Thyroid gland (tissue), 4 donors: ENCODE measurements at regions not wholly inside any gene's neighbourhood (a gene's known extent, or its start where the extent isn't known, plus 50 kb on each side); places are given as distances from the start of the nearest gene placed in this dataset.

Experiments
- DNase-seq, 2 donors: peaks; one replicate each; pipeline ENCODE4 v3.0.0-alpha.2; 2019
- H3K27ac ChIP-seq, 3 donors: fragments of 200-600 bp; sonication (generic); 1 replicate in 2 of 3; 2 replicates in 1 of 3; pipeline ENCODE4 v1.5.1; 2016 to 2019; ENCODE audit warnings: mild to moderate bottlenecking in 1 of 3, moderate library complexity in 1 of 3
- H3K27me3 ChIP-seq: fragments of 200-600 bp; sonication (generic); one replicate; pipeline ENCODE4 v1.5.1; 2019
- H3K36me3 ChIP-seq, 2 donors: fragments of 200-600 bp; sonication (generic); one replicate each; pipeline ENCODE4 v1.5.1; 2016 to 2019
- H3K4me1 ChIP-seq, 2 donors: fragments of 200-600 bp; sonication (generic); one replicate each; pipeline ENCODE4 v1.5.1; 2017 to 2019
- H3K4me3 ChIP-seq, 3 donors: fragments of 200-600 bp; sonication (generic); replicated peaks in 1 of 3; 1 replicate in 2 of 3; 2 replicates in 1 of 3; pipeline ENCODE4 v1.5.1; 2016; ENCODE audit warnings: mild to moderate bottlenecking in 1 of 3
- H3K9me3 ChIP-seq: fragments of 200-600 bp; sonication (generic); one replicate; pipeline ENCODE4 v1.5.1; 2017
- CTCF ChIP-seq, 6 experiments: fragments of 200-600 bp in 3 of 6; fragments of 450-650 bp in 3 of 6; sonication (generic) in 3 of 6; IDR thresholded peaks; one replicate each; pipeline ENCODE4 v1.5.1; 2016 to 2019; ENCODE audit warnings: antibody characterized with exemption in 6 of 6, mild to moderate bottlenecking in 2 of 6, inconsistent platforms in 1 of 6, moderate library complexity in 1 of 6
- POLR2A ChIP-seq, 2 donors: fragments of 450-650 bp; IDR thresholded peaks; one replicate each; pipeline ENCODE4 v1.6.1; 2017; ENCODE audit warnings: antibody characterized with exemption in 2 of 2, mild to moderate bottlenecking in 2 of 2, moderate library complexity in 1 of 2
- WGBS, 2 donors: methylation state at CpG; one replicate each; pipeline ENCODE4 v1.1.5; 2017; 5-methylcytosine and 5-hydroxymethylcytosine counted together
- intact Hi-C: fragments of 100-400 bp; cut with DNase I; formaldehyde crosslinking; loops from one replicate; pipeline ENCODE4 v1.15.1; 2023

DNA sequence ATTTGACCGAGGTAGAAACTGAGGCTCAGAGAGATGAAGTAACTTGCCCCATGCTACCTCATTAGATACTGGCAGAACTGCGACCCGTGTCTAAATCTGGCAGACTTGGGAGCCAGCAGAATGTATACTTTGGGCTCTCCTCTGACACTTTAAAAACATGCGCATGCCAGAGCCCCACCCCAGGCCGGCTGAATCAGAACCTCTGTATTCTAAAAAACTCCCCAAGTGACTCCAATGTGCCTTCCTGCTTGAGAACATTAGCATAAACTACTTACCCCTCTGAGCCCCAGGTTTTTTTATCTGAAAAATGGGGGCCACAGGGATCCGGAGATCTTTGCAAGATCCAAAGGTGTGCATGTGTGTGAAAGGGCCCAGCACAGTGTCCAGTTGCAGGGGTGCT is 344.7 kb upstream of the USP24 start:
- DNase-seq, result peak; percentile 18 to 32
- H3K27me3 ChIP-seq, result no peaks in the 10 kb centered on the region
- H3K4me1 ChIP-seq, result peaks cover 13 to 20% of the 10 kb centered on the region in 2 donors
- H3K36me3 ChIP-seq, result no peaks in the 10 kb centered on the region
- WGBS, 2 donors, result 55 to 56% methylated on average over 6 of the region's 6 CpGs
- peak overlapping the region in 1 of 3 donors; percentile 17 for H3K27ac ChIP-seq
- no peaks in the 10 kb centered on the region for H3K9me3 ChIP-seq
- intact Hi-C loops, result no loop called here
- H3K4me3 ChIP-seq, result no peak overlapping the region
- TF ChIP-seq POLR2A (IDR thresholded peaks at IDR 0.05) (no peak), CTCF (IDR thresholded peaks at IDR 0.05) (no peak)

GRCh38 chr1:55559161-55559611 is 344.0 kb upstream of the USP24 start:
- H3K36me3 ChIP-seq, result no peaks in the 10 kb centered on the region
- no peaks in the 10 kb centered on the region for H3K9me3 ChIP-seq
- intact Hi-C loops, result no loop called here
- WGBS, 2 donors, result 72 to 74% methylated on average over 6 of the region's 6 CpGs
- peaks cover 13 to 20% of the 10 kb centered on the region in 2 donors for H3K4me1 ChIP-seq
- DNase-seq, result no peak
- no peaks in the 10 kb centered on the region for H3K27me3 ChIP-seq
- H3K27ac ChIP-seq, result peak overlapping the region in 1 of 3 donors; percentile 17
- H3K4me3 ChIP-seq, result no peak overlapping the region
- TF ChIP-seq CTCF (IDR thresholded peaks at IDR 0.05), result no peak
- no peak for TF ChIP-seq POLR2A (IDR thresholded peaks at IDR 0.05)

- H3K4me1 ChIP-seq, result peaks cover 13 to 20% of the 10 kb centered on the region in 2 donors
- H3K4me3 ChIP-seq, result no peak overlapping the region
- TF ChIP-seq CTCF (IDR thresholded peaks at IDR 0.05) (no peak), POLR2A (IDR thresholded peaks at IDR 0.05) (no peak)
- intact Hi-C loops, result no loop called here
- WGBS, 2 donors, result 92 to 94% methylated on average over 3 of the region's 3 CpGs
- H3K9me3 ChIP-seq, result no peaks in the 10 kb centered on the region
- no peak for DNase-seq
- no peak overlapping the region for H3K27ac ChIP-seq
- no peaks in the 10 kb centered on the region for H3K27me3 ChIP-seq
- H3K36me3 ChIP-seq, result no peaks in the 10 kb centered on the region
These were observed 343.4 kb upstream of the USP24 start for GRCh38 chr1:55558515-55558914.

- TF ChIP-seq POLR2A (IDR thresholded peaks at IDR 0.05) (no peak), CTCF (IDR thresholded peaks at IDR 0.05) (no peak)
- WGBS, 2 donors, result 96% methylated on average over 10 of the region's 10 CpGs
- intact Hi-C loops, result no loop called here
- Histone ChIP-seq H3K27me3 (no peaks in the 10 kb centered on the region), H3K4me1 (peaks cover 13 to 20% of the 10 kb centered on the region in 2 donors), H3K27ac (no peak overlapping the region), H3K36me3 (no peaks in the 10 kb centered on the region), H3K4me3 (no peak overlapping the region), H3K9me3 (no peaks in the 10 kb centered on the region)
- DNase-seq, result no peak
These were observed 341.0 kb upstream of the USP24 start for GRCh38 chr1:55555956-55556725.

DNA sequence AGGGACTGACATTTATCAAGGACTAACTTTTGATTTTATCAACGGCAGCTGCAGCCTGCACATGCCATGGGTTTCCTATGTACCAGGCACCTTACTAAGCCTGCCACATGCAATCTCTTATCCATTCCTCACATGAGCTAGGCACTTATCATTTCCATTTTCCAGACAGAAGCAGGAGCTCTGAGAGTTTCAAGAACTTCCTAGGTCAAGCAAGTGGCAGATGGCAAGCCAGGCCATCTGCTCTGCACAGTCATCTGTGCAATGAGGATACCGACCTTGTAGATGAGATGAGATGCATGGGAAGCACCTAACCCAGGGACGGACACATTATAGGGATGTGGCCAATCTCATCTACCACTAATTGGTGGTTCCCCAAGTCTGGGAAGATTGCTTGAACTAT is 339.4 kb upstream of the USP24 start:
- no peaks in the 10 kb centered on the region for H3K9me3 ChIP-seq
- no peaks in the 10 kb centered on the region for H3K36me3 ChIP-seq
- H3K4me1 ChIP-seq, result peaks cover 8 to 10% of the 10 kb centered on the region in 2 donors
- no peaks in the 10 kb centered on the region for H3K27me3 ChIP-seq
- intact Hi-C loops, result no loop called here
- TF ChIP-seq CTCF (IDR thresholded peaks at IDR 0.05) (no peak), POLR2A (IDR thresholded peaks at IDR 0.05) (no peak)
- no peak overlapping the region for H3K27ac ChIP-seq
- no peak overlapping the region for H3K4me3 ChIP-seq
- DNase-seq, result no peak
- 93 to 95% methylated on average over 3 of the region's 3 CpGs for WGBS, 2 donors
